CD4-positive, CD25-positive, alpha-beta regulatory T cell (primary cell): ENCODE measurements at regions not wholly inside any gene's neighbourhood (a gene's known extent, or its start where the extent isn't known, plus 50 kb on each side); places are given as distances from the start of the nearest gene placed in this dataset.
"Not testable (repeated sequence)": the region's sequence is repeated elsewhere in the genome, so short reads cannot be mapped to it uniquely, and the experiment has no call there.

Source experiments
- ATAC-seq, 2 donors: fragments of 150-1000 bp; cut with Tn5 transposase; one replicate each; pipeline ENCODE4 v1.10.0; 2021; ENCODE audit warnings: low read depth in 2 of 2, moderate number of reproducible peaks in 2 of 2, moderate library complexity in 1 of 2
- DNase-seq, 3 donors: peaks; one replicate each; pipeline versions ENCODE4 v3.0.0 to v3.0.0-alpha.2; 2012 to 2022; ENCODE audit warnings: mixed read lengths in 1 of 3
- H3K27ac ChIP-seq: one replicate; pipeline ENCODE4 v1.7.0; 2013; ENCODE audit warnings: mild to moderate bottlenecking, low read length; ENCODE audit not compliant: insufficient read depth, poor library complexity, severe bottlenecking
- H3K27me3 ChIP-seq: one replicate; pipeline ENCODE4 v1.7.0; 2013; ENCODE audit warnings: low read length; ENCODE audit not compliant: control insufficient read depth, insufficient read depth
- H3K36me3 ChIP-seq: one replicate; pipeline ENCODE4 v1.7.0; 2013; ENCODE audit warnings: mild to moderate bottlenecking, low read length, moderate library complexity; ENCODE audit not compliant: control insufficient read depth, insufficient read depth
- H3K4me1 ChIP-seq: 2 replicates; pipeline ENCODE4 v1.7.0; 2013; ENCODE audit warnings: mild to moderate bottlenecking, low read length; ENCODE audit not compliant: insufficient read depth, control insufficient read depth, poor library complexity, severe bottlenecking
- H3K4me3 ChIP-seq: one replicate; pipeline ENCODE4 v1.7.0; 2013; ENCODE audit warnings: low read depth, mild to moderate bottlenecking, low read length, moderate library complexity
- H3K9me3 ChIP-seq, 2 experiments: 1 replicate in 1 of 2; 2 replicates in 1 of 2; pipeline ENCODE4 v1.7.0; 2013; ENCODE audit warnings: low read length in 2 of 2, mild to moderate bottlenecking in 1 of 2, moderate library complexity in 1 of 2; ENCODE audit not compliant: control insufficient read depth in 2 of 2
- H3K27ac Mint-ChIP-seq, 3 donors: one replicate each; pipeline ENCODE4 v1.8.0; 2020 to 2022; ENCODE audit warnings: mild to moderate bottlenecking in 3 of 3, mixed read lengths in 3 of 3, moderate library complexity in 2 of 3
- H3K27me3 Mint-ChIP-seq: one replicate; pipeline ENCODE4 v1.8.0; 2022; ENCODE audit warnings: mild to moderate bottlenecking, mixed read lengths
- H3K36me3 Mint-ChIP-seq: one replicate; pipeline ENCODE4 v1.8.0; 2020; ENCODE audit warnings: mixed read lengths
- H3K4me1 Mint-ChIP-seq, 4 donors: one replicate each; pipeline ENCODE4 v1.8.0; 2020 to 2022; ENCODE audit warnings: mixed read lengths in 4 of 4, mild to moderate bottlenecking in 1 of 4
- H3K4me3 Mint-ChIP-seq, 4 donors: one replicate each; pipeline ENCODE4 v1.8.0; 2020 to 2022; ENCODE audit warnings: mild to moderate bottlenecking in 4 of 4, mixed read lengths in 4 of 4, moderate library complexity in 3 of 4
- H3K9me3 Mint-ChIP-seq, 7 donors: one replicate each; pipeline ENCODE4 v1.8.0; 2020 to 2022; ENCODE audit warnings: mixed read lengths in 7 of 7, mild to moderate bottlenecking in 3 of 7, moderate library complexity in 2 of 7

- no peaks in the 10 kb centered on the region for H3K4me1 Mint-ChIP-seq
- Histone ChIP-seq H3K9me3 (no peaks in the 10 kb centered on the region), H3K27me3 (no peaks in the 10 kb centered on the region), H3K4me3 (no peak overlapping the region), H3K27ac (no peak overlapping the region), H3K36me3 (no peaks in the 10 kb centered on the region), H3K4me1 (no peaks in the 10 kb centered on the region)
- no peak overlapping the region for H3K4me3 Mint-ChIP-seq
- H3K27me3 Mint-ChIP-seq: no peaks in the 10 kb centered on the region
- H3K27ac Mint-ChIP-seq: no peak overlapping the region
- no peak for ATAC-seq
- peaks cover 0 to 13% (median 4%) of the 10 kb centered on the region in 7 donors for H3K9me3 Mint-ChIP-seq
- no peaks in the 10 kb centered on the region for H3K36me3 Mint-ChIP-seq
- DNase-seq: no peak
Observed at GRCh38 chr5:9766581-9766980, 136.4 kb upstream of the TAS2R1 start.

GRCh38 chr5:9765419-9766140, 135.4 kb upstream of the TAS2R1 start:
- no peaks in the 10 kb centered on the region for H3K36me3 ChIP-seq
- no peaks in the 10 kb centered on the region for H3K4me1 ChIP-seq
- no peaks in the 10 kb centered on the region for H3K27me3 ChIP-seq
- H3K4me1 Mint-ChIP-seq: no peaks in the 10 kb centered on the region
- no peaks in the 10 kb centered on the region for H3K9me3 ChIP-seq
- DNase-seq: no peak
- H3K27ac Mint-ChIP-seq: no peak overlapping the region
- no peaks in the 10 kb centered on the region for H3K36me3 Mint-ChIP-seq
- no peak for ATAC-seq
- H3K9me3 Mint-ChIP-seq: peaks cover 0 to 13% (median 4%) of the 10 kb centered on the region in 7 donors
- no peak overlapping the region for H3K4me3 Mint-ChIP-seq
- H3K4me3 ChIP-seq: no peak overlapping the region
- H3K27ac ChIP-seq: no peak overlapping the region
- H3K27me3 Mint-ChIP-seq: no peaks in the 10 kb centered on the region

GRCh38 chr5:9761706-9762105, 131.6 kb upstream of the TAS2R1 start:
- DNase-seq (no peak), ATAC-seq (no peak)
- H3K27me3 ChIP-seq: no peaks in the 10 kb centered on the region
- no peak overlapping the region for H3K4me3 ChIP-seq
- no peak overlapping the region for H3K27ac Mint-ChIP-seq
- H3K9me3 Mint-ChIP-seq: peaks cover 0 to 4% (median 0%) of the 10 kb centered on the region in 7 donors
- no peaks in the 10 kb centered on the region for H3K4me1 ChIP-seq
- no peaks in the 10 kb centered on the region for H3K4me1 Mint-ChIP-seq
- H3K4me3 Mint-ChIP-seq: no peak overlapping the region
- H3K9me3 ChIP-seq: no peaks in the 10 kb centered on the region
- H3K27ac ChIP-seq: no peak overlapping the region
- H3K27me3 Mint-ChIP-seq: no peaks in the 10 kb centered on the region
- no peaks in the 10 kb centered on the region for H3K36me3 ChIP-seq
- H3K36me3 Mint-ChIP-seq: no peaks in the 10 kb centered on the region

GRCh38 chr5:9752670-9753069, 122.5 kb upstream of the TAS2R1 start:
- H3K4me1 ChIP-seq, H3K27me3 Mint-ChIP-seq, H3K27me3 ChIP-seq, ATAC-seq, H3K36me3 Mint-ChIP-seq, H3K4me3 ChIP-seq, H3K9me3 ChIP-seq, H3K4me1 Mint-ChIP-seq, H3K36me3 ChIP-seq, H3K27ac Mint-ChIP-seq, H3K4me3 Mint-ChIP-seq, H3K27ac ChIP-seq, DNase-seq: not testable (repeated sequence)
- H3K9me3 Mint-ChIP-seq: peaks cover 0 to 17% (median 3%) of the 10 kb centered on the region in 7 donors

GRCh38 chr5:9743507-9743906, 113.4 kb upstream of the TAS2R1 start:
- Mint-ChIP-seq H3K27ac (no peak overlapping the region), H3K9me3 (peaks cover 0 to 25% (median 4%) of the 10 kb centered on the region in 7 donors), H3K36me3 (no peaks in the 10 kb centered on the region), H3K4me3 (no peak overlapping the region), H3K27me3 (no peaks in the 10 kb centered on the region), H3K4me1 (no peaks in the 10 kb centered on the region)
- no peak overlapping the region for H3K4me3 ChIP-seq
- H3K27ac ChIP-seq: no peak overlapping the region
- DNase-seq: no peak
- no peaks in the 10 kb centered on the region for H3K27me3 ChIP-seq
- no peaks in the 10 kb centered on the region for H3K36me3 ChIP-seq
- H3K4me1 ChIP-seq: no peaks in the 10 kb centered on the region
- no peaks in the 10 kb centered on the region for H3K9me3 ChIP-seq
- no peak for ATAC-seq

- no peaks in the 10 kb centered on the region for H3K36me3 Mint-ChIP-seq
- no peak overlapping the region for H3K27ac Mint-ChIP-seq
- no peak for DNase-seq
- no peaks in the 10 kb centered on the region for H3K9me3 ChIP-seq
- H3K4me1 ChIP-seq: no peaks in the 10 kb centered on the region
- H3K27me3 Mint-ChIP-seq: no peaks in the 10 kb centered on the region
- no peaks in the 10 kb centered on the region for H3K4me1 Mint-ChIP-seq
- H3K27ac ChIP-seq: no peak overlapping the region
- H3K36me3 ChIP-seq: no peaks in the 10 kb centered on the region
- H3K9me3 Mint-ChIP-seq: peaks cover 0 to 21% (median 3%) of the 10 kb centered on the region in 7 donors
- ATAC-seq: no peak
- no peak overlapping the region for H3K4me3 Mint-ChIP-seq
- H3K27me3 ChIP-seq: no peaks in the 10 kb centered on the region
- H3K4me3 ChIP-seq: no peak overlapping the region
Observed at GRCh38 chr5:9742848-9743247, 112.7 kb upstream of the TAS2R1 start.

GRCh38 chr5:9739135-9739534, 109.0 kb upstream of the TAS2R1 start:
- Mint-ChIP-seq H3K27me3 (no peaks in the 10 kb centered on the region), H3K36me3 (no peaks in the 10 kb centered on the region), H3K4me3 (no peak overlapping the region), H3K4me1 (no peaks in the 10 kb centered on the region), H3K27ac (no peak overlapping the region), H3K9me3 (peaks cover 0 to 10% (median 0%) of the 10 kb centered on the region in 7 donors)
- Histone ChIP-seq H3K27ac (no peak overlapping the region), H3K9me3 (no peaks in the 10 kb centered on the region), H3K36me3 (no peaks in the 10 kb centered on the region), H3K4me3 (no peak overlapping the region), H3K27me3 (no peaks in the 10 kb centered on the region), H3K4me1 (no peaks in the 10 kb centered on the region)
- ATAC-seq (no peak), DNase-seq (no peak)

- Histone ChIP-seq H3K27ac (no peak overlapping the region), H3K9me3 (no peaks in the 10 kb centered on the region), H3K4me3 (no peak overlapping the region), H3K4me1 (no peaks in the 10 kb centered on the region), H3K36me3 (no peaks in the 10 kb centered on the region), H3K27me3 (no peaks in the 10 kb centered on the region)
- no peak for ATAC-seq
- DNase-seq: no peak
- Mint-ChIP-seq H3K27ac (no peak overlapping the region), H3K4me3 (no peak overlapping the region), H3K36me3 (no peaks in the 10 kb centered on the region), H3K9me3 (peaks cover 0 to 6% (median 1%) of the 10 kb centered on the region in 7 donors), H3K4me1 (no peaks in the 10 kb centered on the region), H3K27me3 (no peaks in the 10 kb centered on the region)
Observed at GRCh38 chr5:9737265-9737664, 107.1 kb upstream of the TAS2R1 start.
